GM13976 (cell line): ENCODE measurements at regions not wholly inside any gene's neighbourhood (a gene's known extent, or its start where the extent isn't known, plus 50 kb on each side); places are given as distances from the start of the nearest gene placed in this dataset.
"Not testable (repeated sequence)": the region's sequence is repeated elsewhere in the genome, so short reads cannot be mapped to it uniquely, and the experiment has no call there.

Experiments
- DNase-seq: peaks from one replicate; pipeline ENCODE4 v3.0.0; 2012; ENCODE audit warnings: low spot score
- CTCF ChIP-seq: IDR thresholded peaks from 2 replicates; pipeline ENCODE4 v1.5.1; 2012; ENCODE audit warnings: borderline replicate concordance, mild to moderate bottlenecking; ENCODE audit not compliant: insufficient read depth; ENCODE audit errors: extremely low read depth, missing control alignments, control extremely low read depth
- in situ Hi-C: fragments of 300-500 bp; cut with MboI; formaldehyde crosslinking; loops from one replicate; pipeline ENCODE4 v1.12.0; 2022; ENCODE audit warnings: low sequenced_read_pairs, mixed read lengths, inconsistent platforms; ENCODE audit not compliant: unreplicated experiment

GRCh38 chr2:188022389-188022788 lies 269.3 kb upstream of the GULP1 start:
- DNase-seq = no peak
- TF ChIP-seq CTCF = no peak
- in situ Hi-C loops = no loop called here

GRCh38 chr2:188023035-188023434 lies 268.6 kb upstream of the GULP1 start:
- in situ Hi-C loops = no loop called here
- TF ChIP-seq CTCF = no peak
- no peak for DNase-seq

DNA sequence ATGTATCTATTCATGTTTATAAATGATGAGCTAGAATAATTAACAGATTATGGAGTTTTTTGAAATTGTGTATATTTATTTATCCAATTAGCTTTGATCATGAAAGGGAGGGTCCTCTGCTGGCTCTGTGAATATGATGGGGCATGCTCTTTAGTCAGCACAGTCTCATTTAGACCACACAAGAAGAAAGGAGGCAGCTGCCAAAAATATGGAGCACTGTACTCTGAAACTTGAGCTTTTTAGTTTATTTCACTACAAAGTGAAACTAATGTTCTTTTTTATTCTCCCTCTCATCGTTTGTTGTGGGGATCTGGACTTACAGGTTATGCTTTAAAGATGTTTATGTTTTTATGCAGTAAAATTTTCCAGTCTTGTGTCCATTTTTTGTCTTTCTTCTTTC lies 266.9 kb upstream of the GULP1 start:
- TF ChIP-seq CTCF = no peak
- in situ Hi-C loops = no loop called here
- DNase-seq = no peak

- in situ Hi-C loops = no loop called here
- no peak for DNase-seq
- TF ChIP-seq CTCF = no peak
These were observed 262.9 kb upstream of the GULP1 start for GRCh38 chr2:188028739-188029138.

DNA sequence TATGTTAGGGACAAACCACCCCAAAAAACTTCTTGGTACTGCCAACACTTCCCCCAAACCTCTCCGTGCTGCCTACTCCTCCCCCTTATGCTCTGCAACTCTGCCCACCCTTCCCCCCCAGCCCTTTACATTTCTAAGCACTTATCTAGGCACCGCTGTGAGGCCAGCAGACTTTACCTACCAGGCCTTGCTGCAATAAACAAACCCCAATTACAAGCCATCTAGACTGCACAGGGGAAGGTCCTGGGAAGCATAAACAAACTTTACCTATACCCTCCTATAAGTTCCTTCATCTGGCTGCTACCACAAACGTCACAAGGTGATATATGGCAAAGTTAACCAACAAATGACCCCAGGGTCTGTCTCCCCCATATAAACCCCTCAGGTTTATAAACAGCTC lies 259.4 kb upstream of the GULP1 start:
- in situ Hi-C loops = no loop called here
- no peak for DNase-seq
- no peak for TF ChIP-seq CTCF

DNA sequence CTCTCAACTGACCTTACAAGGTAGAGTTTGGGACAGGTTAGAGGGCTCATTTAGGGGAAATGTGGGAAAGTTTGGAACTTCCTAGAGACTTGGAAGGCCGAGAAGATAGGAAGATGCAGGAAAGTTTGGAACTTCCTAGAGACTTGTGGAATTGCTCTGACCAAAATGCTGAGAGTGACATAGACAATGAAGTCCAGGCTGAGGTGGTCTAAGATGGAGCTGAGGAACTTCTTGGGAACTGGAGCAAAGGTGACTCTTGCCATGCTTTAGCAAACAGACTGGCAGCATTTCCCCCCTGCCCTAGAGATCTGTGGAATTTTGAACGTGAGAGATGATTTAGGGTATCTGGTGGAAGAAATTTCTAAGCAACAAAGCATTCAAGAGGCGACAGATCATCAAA lies 258.9 kb upstream of the GULP1 start:
- in situ Hi-C loops = no loop called here
- no peak for TF ChIP-seq CTCF
- DNase-seq = no peak

GRCh38 chr2:188033240-188033639 lies 258.4 kb upstream of the GULP1 start:
- DNase-seq, in situ Hi-C loops: not testable (repeated sequence)

DNA sequence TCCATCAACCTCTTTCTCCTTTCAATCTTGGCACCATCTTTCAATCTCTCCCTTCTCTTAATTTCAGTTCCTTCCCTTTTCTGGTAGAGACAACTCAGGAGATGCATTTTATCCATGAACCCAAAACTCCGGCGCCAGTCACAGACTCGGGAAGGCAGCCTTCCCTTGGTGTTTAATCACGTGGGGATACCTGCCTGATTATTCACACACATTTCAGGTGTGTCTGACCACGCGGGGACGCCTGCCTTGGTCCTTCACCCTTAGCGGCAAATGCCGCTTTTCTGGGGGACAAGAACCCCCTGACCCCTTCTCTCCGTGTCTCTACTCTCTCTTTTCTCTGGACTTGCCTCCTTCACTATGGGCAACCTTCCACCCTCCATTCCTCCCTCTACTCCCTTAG lies 257.6 kb upstream of the GULP1 start:
- DNase-seq, in situ Hi-C loops: not testable (repeated sequence)

- in situ Hi-C loops = not testable (repeated sequence)
These were observed 256.3 kb upstream of the GULP1 start for GRCh38 chr2:188035377-188035776.

GRCh38 chr2:188036786-188037185 lies 254.9 kb upstream of the GULP1 start:
- in situ Hi-C loops, DNase-seq: not testable (repeated sequence)

More at GRCh38 chr2:188035377-188035776, 256.3 kb upstream of the GULP1 start:
- not testable (repeated sequence) for DNase-seq
